Heart right ventricle (tissue), 16 donors: ENCODE measurements at regions not wholly inside any gene's neighbourhood (a gene's known extent, or its start where the extent isn't known, plus 50 kb on each side); places are given as distances from the start of the nearest gene placed in this dataset.

Experiments
- ATAC-seq, 8 donors: fragments of 200-7000 bp; cut with Tn5 transposase; one replicate each; pipeline ENCODE4 v1.9.1; 2020; ENCODE audit warnings: mild to moderate bottlenecking in 8 of 8, moderate library complexity in 8 of 8, moderate number of reproducible peaks in 1 of 8
- DNase-seq, 2 donors: peaks; one replicate each; pipeline ENCODE4 v3.0.0-alpha.2; 2020
- H3K27ac ChIP-seq, 10 donors: fragments of 200-600 bp; sonication (generic) in 2 of 10; one replicate each; pipeline versions ENCODE4 v1.5.0 to v1.8.0; 2020 to 2022; ENCODE audit warnings: mild to moderate bottlenecking in 3 of 10
- H3K27me3 ChIP-seq, 7 donors: fragments of 200-600 bp; one replicate each; pipeline ENCODE4 v1.8.0; 2021 to 2022; ENCODE audit warnings: mild to moderate bottlenecking in 2 of 7
- H3K36me3 ChIP-seq, 9 donors: fragments of 200-600 bp; sonication (generic) in 1 of 9; one replicate each; pipeline versions ENCODE4 v1.5.0 to v1.8.0; 2020 to 2022; ENCODE audit warnings: mild to moderate bottlenecking in 2 of 9
- H3K4me1 ChIP-seq, 9 donors: fragments of 200-600 bp; sonication (generic) in 1 of 9; one replicate each; pipeline versions ENCODE4 v1.5.0 to v1.8.0; 2020 to 2022; ENCODE audit warnings: mild to moderate bottlenecking in 4 of 9
- H3K4me3 ChIP-seq, 10 donors: fragments of 200-600 bp; sonication (generic) in 2 of 10; one replicate each; pipeline versions ENCODE4 v1.5.0 to v1.8.0; 2020 to 2022; ENCODE audit warnings: mild to moderate bottlenecking in 7 of 10, moderate library complexity in 2 of 10
- H3K9me3 ChIP-seq, 11 donors: fragments of 200-600 bp in 10 of 11; sonication (generic) in 2 of 11; one replicate each; pipeline versions ENCODE4 v1.5.0 to v1.8.0; 2013 to 2022; ENCODE audit warnings: mild to moderate bottlenecking in 2 of 11, control low read depth in 1 of 11, moderate library complexity in 1 of 11
- CTCF ChIP-seq, 9 donors: fragments of 200-600 bp; sonication (generic) in 2 of 9; IDR thresholded peaks; one replicate each; pipeline versions ENCODE4 v1.5.0 to v1.8.0; 2021 to 2022; ENCODE audit warnings: antibody characterized with exemption in 9 of 9, mild to moderate bottlenecking in 5 of 9, moderate library complexity in 1 of 9
- WGBS, 2 donors: extraction: QIAGEN DNeasy Blood & Tissue Kit; methylation state at CpG; one replicate each; pipeline ENCODE4 v1.1.7; 2013; ENCODE audit warnings: inconsistent platforms in 1 of 2; 5-methylcytosine and 5-hydroxymethylcytosine counted together
- intact Hi-C, 10 donors: fragments of 100-400 bp; cut with DNase I; formaldehyde crosslinking; loops; one replicate each; pipeline versions ENCODE4 v1.11.1 to v1.14.2; 2022
- donor health status: Arrhythmogenic right ventricular cardiomyopathy.
- donor health status: ischemic (EF 13 %, LVEDD 7.1; RV severe dilation, severe dysfunction).
- donor health status: healthy with polysubstance abuse.
- donor health status: DM: no; HTN: yes; CAD: no.
- donor health status: DM: no; HTN: no; CAD: no.
- donor health status: ischemic (EF 25% LVEDD 6.9; RV normal size, moderate dysfunction).
- donor health status: ischemic (EF 25% LVEDD 5.7; RV mildly dilated, moderate dysfunction).
- donor health status: healthy.
- donor health status: DM: yes; HTN: yes; CAD: no.
- donor health status: Ischemic cardiomyopathy.
- donor health status: ischemic (EF 35%, LVEDD 5.7; RV mildly dilated, moderate dysfunction).
- donor health status: nonischemic (EF 11% LVEDD 7.7; RV severe dilation, severe dysfunction).
- donor health status: DM: yes; HTN: yes; CAD: no.
- donor health status: PGD.
- donor health status: ischemic (EF 29% LVEDD 5.4; RV normal size, mild dysfunction).
- donor health status: nonischemic (EF 23%, LVEDD 6.1; RV moderate dilation, normal function).

- Histone ChIP-seq H3K4me1 (peaks cover 0 to 14% (median 0%) of the 10 kb centered on the region in 9 donors), H3K27me3 (no peaks in the 10 kb centered on the region), H3K27ac (no peak overlapping the region), H3K36me3 (no peaks in the 10 kb centered on the region), H3K4me3 (no peak overlapping the region), H3K9me3 (peaks cover 0 to 5% (median 0%) of the 10 kb centered on the region in 11 donors)
- ATAC-seq (no peak), DNase-seq (no peak)
- no peak for TF ChIP-seq CTCF (IDR thresholded peaks at IDR 0.05)
- WGBS, 2 donors: 82 to 84% methylated on average over 1 of the region's 1 CpG
- intact Hi-C loops: no loop called here
These were observed 70.7 kb upstream of the PDC start for GRCh38 chr1:186531561-186532165.

- ATAC-seq (no peak), DNase-seq (no peak)
- intact Hi-C loops: no loop called here
- H3K27me3 ChIP-seq: no peaks in the 10 kb centered on the region
- H3K36me3 ChIP-seq: no peaks in the 10 kb centered on the region
- no peak overlapping the region for H3K4me3 ChIP-seq
- H3K27ac ChIP-seq: no peak overlapping the region
- H3K9me3 ChIP-seq: peaks cover 0 to 13% (median 0%) of the 10 kb centered on the region in 11 donors
- no peak for TF ChIP-seq CTCF (IDR thresholded peaks at IDR 0.05)
- H3K4me1 ChIP-seq: no peaks in the 10 kb centered on the region
- WGBS, 2 donors: 81 to 85% methylated on average over 2 of the region's 2 CpGs
These were observed 69.2 kb upstream of the PDC start for GRCh38 chr1:186530109-186530508.

GRCh38 chr1:186519982-186520381 is 59.1 kb upstream of the PDC start:
- Histone ChIP-seq H3K4me1 (no peaks in the 10 kb centered on the region), H3K36me3 (no peaks in the 10 kb centered on the region), H3K27me3 (no peaks in the 10 kb centered on the region), H3K4me3 (no peak overlapping the region), H3K9me3 (peaks cover 0 to 26% (median 10%) of the 10 kb centered on the region in 11 donors), H3K27ac (no peak overlapping the region)
- DNase-seq: no peak
- no peak for ATAC-seq
- intact Hi-C loops: no loop called here
- TF ChIP-seq CTCF (IDR thresholded peaks at IDR 0.05): no peak

DNA sequence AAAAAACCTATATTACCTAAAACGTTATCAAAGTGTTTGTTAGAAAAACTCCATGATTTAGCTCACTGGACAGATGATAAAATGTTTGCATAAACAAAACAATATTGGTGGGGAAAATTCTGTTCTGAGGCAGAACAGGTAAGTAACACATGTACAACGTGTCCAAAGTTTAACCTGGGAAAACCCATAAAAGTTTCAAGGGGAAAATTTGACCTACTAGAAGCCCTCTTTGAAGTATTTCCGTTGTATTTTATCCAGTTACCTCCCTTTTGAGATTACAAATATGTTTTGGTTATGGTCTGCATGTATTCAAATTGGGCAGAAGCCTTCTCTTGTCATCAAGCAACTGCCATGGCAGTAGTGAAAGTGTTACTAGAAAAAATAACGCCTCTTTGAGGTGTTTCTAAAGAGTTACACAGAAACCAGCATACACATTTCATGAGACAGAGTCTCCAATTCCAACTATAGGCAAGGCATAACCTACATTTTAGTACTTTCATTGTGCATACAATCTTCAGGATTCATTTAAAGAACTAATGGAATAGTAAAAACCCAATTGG is 58.0 kb upstream of the PDC start:
- 71 to 76% methylated on average over 4 of the region's 4 CpGs for WGBS, 2 donors
- no peaks in the 10 kb centered on the region for H3K4me1 ChIP-seq
- H3K9me3 ChIP-seq: peaks cover 0 to 15% (median 5%) of the 10 kb centered on the region in 11 donors
- H3K27ac ChIP-seq: no peak overlapping the region
- DNase-seq: no peak
- no peak for TF ChIP-seq CTCF (IDR thresholded peaks at IDR 0.05)
- H3K36me3 ChIP-seq: no peaks in the 10 kb centered on the region
- intact Hi-C loops: no loop called here
- H3K27me3 ChIP-seq: no peaks in the 10 kb centered on the region
- no peak for ATAC-seq
- H3K4me3 ChIP-seq: no peak overlapping the region
